WI38 (cell line): ENCODE measurements at regions not wholly inside any gene's neighbourhood (a gene's known extent, or its start where the extent isn't known, plus 50 kb on each side); places are given as distances from the start of the nearest gene placed in this dataset.
"Not testable (repeated sequence)": the region's sequence is repeated elsewhere in the genome, so short reads cannot be mapped to it uniquely, and the experiment has no call there.

Source experiments
- H3K4me3 ChIP-seq: 2 replicates; pipeline ENCODE4 v1.5.1; 2011; ENCODE audit warnings: low read depth, mild to moderate bottlenecking, control low read depth, low read length
- TF ChIP-seq, protein P1 (sequence below): IDR thresholded peaks from 2 replicates; pipeline ENCODE4 v1.5.1; 2012; ENCODE audit warnings: low read depth, mild to moderate bottlenecking, control low read depth, low read length

DNA sequence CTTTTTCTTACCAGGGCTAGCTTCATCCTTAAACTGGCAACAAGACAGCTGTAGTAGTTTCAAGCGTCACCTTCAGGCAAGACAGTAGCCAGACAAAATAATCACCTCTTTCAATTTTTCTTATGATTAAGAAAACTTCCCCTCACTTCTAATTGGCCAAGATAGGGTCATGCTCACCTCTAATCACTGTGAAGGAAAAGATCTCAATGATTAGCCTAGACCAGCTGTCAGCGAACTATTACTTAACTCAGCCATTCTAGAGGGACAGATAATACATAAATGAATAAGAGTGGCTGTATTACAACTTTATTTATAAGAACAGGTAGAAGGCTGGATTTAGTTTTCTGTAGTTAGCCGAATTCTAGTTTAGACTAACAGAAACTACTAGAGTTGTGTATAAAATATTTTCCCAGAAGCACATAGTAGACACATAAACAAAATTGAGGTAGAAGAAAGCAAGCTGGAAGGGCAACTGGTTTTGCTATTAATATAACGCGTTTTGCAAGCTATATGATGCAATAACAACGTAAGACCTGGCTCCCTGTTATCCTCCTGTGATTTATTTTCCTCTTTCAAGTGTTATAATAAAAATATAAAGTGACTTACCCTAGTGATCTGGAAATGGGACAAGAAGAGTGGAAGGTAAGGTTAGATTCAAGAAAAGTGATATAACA, 64.3 kb downstream of the ELAPOR2 start:
- TF ChIP-seq, protein P1, sequence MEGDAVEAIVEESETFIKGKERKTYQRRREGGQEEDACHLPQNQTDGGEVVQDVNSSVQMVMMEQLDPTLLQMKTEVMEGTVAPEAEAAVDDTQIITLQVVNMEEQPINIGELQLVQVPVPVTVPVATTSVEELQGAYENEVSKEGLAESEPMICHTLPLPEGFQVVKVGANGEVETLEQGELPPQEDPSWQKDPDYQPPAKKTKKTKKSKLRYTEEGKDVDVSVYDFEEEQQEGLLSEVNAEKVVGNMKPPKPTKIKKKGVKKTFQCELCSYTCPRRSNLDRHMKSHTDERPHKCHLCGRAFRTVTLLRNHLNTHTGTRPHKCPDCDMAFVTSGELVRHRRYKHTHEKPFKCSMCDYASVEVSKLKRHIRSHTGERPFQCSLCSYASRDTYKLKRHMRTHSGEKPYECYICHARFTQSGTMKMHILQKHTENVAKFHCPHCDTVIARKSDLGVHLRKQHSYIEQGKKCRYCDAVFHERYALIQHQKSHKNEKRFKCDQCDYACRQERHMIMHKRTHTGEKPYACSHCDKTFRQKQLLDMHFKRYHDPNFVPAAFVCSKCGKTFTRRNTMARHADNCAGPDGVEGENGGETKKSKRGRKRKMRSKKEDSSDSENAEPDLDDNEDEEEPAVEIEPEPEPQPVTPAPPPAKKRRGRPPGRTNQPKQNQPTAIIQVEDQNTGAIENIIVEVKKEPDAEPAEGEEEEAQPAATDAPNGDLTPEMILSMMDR, result no peak
- H3K4me3 ChIP-seq, result no peak overlapping the region

DNA sequence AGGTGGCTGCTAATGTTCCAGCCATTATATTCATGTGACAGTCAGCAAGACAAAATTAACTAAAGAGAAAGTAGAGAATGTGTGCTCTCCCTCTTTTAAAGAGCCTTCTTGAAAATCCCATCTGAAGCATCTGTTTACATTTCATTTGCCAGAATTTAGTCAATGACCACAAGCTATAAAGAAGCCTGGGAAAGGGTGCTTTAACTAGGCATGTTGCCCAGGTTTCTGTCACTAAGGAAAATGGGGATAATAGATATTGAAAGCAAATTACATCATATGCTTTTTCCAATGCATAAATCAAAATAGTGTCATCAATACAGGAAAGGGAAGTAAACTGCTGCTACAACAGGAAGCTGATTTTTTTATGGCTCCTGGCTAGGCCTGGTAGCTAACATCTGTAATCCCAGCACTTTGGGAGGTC, 67.7 kb downstream of the ELAPOR2 start:
- no peak overlapping the region for H3K4me3 ChIP-seq
- TF ChIP-seq, protein P1, result no peak

- TF ChIP-seq, protein P1, result no peak
- H3K4me3 ChIP-seq, result no peak overlapping the region
Observed at GRCh38 chr7:86991093-86991769, 68.2 kb downstream of the ELAPOR2 start.

DNA sequence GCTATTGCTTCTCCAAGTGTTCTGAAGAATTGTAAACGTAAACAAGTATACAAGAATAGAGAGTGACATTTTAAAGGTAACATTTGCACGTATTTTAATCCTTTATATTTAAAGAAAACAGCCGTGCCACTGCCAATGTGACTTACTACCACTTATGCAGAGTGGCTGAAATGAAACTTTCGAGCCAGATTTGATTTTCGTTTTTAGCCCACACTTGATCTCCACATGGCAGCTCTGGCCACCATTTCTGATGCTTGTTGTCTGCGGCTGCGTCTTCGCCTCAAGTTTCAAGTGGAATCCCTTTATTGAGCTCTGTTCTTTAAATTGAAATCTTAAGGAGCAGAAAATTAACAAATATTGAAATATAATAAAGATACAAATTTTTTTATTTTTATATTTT, 70.0 kb downstream of the ELAPOR2 start:
- TF ChIP-seq, protein P1, result no peak
- H3K4me3 ChIP-seq, result no peak overlapping the region

DNA sequence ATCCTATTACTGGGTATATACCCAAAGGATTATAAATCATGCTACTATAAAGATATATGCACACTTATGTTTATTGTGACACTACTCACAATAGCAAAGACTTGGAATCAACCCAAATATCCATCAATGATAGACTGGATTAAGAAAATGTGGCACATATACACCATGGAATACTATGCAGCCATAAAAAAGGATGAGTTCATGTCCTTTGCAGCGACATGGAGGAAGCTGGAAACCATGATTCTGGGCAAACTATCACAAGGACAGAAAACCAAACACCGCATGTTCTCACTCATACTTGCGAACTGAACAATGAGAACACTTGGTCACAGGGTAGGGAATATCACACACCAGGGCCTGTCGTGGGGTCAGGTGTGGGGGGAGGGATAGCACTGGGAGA, 71.6 kb downstream of the ELAPOR2 start:
- H3K4me3 ChIP-seq, result not testable (repeated sequence)

- H3K4me3 ChIP-seq, result not testable (repeated sequence)
Observed at GRCh38 chr7:86987358-86987757, 72.1 kb downstream of the ELAPOR2 start.

- H3K4me3 ChIP-seq, result not testable (repeated sequence)
Observed at GRCh38 chr7:86985342-86985741, 74.1 kb downstream of the ELAPOR2 start.

DNA sequence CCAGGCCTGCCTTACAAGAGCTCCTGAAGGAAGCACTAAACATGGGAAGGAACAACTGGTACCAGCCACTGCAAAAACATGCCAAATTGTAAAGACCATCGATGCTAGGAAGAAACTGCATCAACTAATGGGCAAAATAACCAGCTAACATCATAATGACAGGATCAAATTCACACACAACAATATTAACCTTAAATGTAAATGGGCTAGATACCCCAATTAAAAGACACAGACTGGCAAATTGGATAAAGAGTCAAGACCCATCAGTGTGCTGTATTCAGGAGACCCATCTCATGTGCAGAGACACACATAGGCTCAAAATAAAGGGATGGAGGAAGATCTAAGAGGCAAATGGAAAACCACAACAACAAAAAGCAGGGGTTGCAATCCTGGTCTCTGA, 75.8 kb downstream of the ELAPOR2 start:
- H3K4me3 ChIP-seq, result not testable (repeated sequence)

DNA sequence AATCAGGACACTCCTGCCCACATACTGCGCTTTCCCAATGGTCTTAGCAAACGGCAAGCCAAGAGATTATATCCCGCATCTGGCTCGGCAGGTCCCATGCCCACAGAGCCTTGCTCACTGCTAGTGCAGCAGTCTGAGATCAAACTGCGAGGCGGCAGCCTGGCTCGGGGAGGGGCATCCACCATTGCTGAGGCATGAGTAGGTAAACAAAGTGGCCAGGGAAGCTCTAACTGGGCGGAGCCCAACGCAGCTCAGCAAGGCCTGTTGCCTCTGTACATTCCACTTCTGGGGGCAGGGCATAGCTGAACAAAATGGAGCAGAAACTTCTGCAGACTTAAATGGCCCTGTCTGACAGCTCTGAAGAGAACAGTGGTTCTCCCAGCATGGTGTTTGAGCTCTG, 77.5 kb downstream of the ELAPOR2 start:
- not testable (repeated sequence) for H3K4me3 ChIP-seq

DNA sequence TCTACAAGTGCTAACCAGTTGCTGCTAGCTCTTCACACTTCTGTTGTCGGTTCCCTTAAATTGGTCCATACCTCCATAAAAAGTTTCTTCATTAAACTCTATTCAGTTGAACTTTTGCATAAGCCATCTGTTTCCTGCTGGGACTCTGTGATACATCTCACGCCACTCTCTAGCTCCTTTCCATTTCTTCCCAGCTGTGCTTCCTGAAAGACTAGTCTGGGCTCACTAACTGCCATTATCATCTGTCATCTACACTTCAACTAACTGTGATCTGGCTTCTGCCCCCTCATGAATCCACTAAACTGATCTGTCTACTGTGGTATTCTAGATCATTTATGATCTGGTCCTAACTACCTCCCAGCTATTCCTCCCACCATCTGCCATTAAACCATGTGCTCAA, 78.3 kb downstream of the ELAPOR2 start:
- H3K4me3 ChIP-seq, result no peak overlapping the region
- TF ChIP-seq, protein P1, result no peak
